ENCODE measurements at regions not wholly inside any gene's neighbourhood (a gene's known extent, or its start where the extent isn't known, plus 50 kb on each side); places are given as distances from the start of the nearest gene placed in this dataset.
"Not testable (repeated sequence)": the region's sequence is repeated elsewhere in the genome, so short reads cannot be mapped to it uniquely, and the experiment has no call there.

- no peak overlapping the region for H3K4me3 ChIP-seq (ENCODE audit: low read depth, low read length)
- TF ChIP-seq CTCF (conservative IDR thresholded peaks at IDR 0.05; ENCODE audit: low read depth, low read length): no peak
- DNase-seq (ENCODE audit: low read depth): no peak
These were observed 133.1 kb upstream of the FAM174A start for GRCh38 chr5:100402071-100402470.

GRCh38 chr5:100401149-100401548 is 134.0 kb upstream of the FAM174A start:
- no peak for TF ChIP-seq CTCF (conservative IDR thresholded peaks at IDR 0.05; ENCODE audit: low read depth, low read length)
- DNase-seq (ENCODE audit: low read depth): no peak
- H3K4me3 ChIP-seq (ENCODE audit: low read depth, low read length): no peak overlapping the region

GRCh38 chr5:100398815-100399214 is 136.4 kb upstream of the FAM174A start:
- not testable (repeated sequence) for DNase-seq (ENCODE audit: low read depth)

GRCh38 chr5:100379254-100379858 is 155.8 kb upstream of the FAM174A start:
- DNase-seq (ENCODE audit: low read depth); H3K4me3 ChIP-seq (ENCODE audit: low read depth, low read length): not testable (repeated sequence)

More at GRCh38 chr5:100398815-100399214, 136.4 kb upstream of the FAM174A start:
- not testable (repeated sequence) for H3K4me3 ChIP-seq (ENCODE audit: low read depth, low read length)

- peak; percentile 11 for DNase-seq (ENCODE audit: low read depth)
- not testable (repeated sequence) for H3K4me3 ChIP-seq (ENCODE audit: low read depth, low read length)
These were observed 170.3 kb upstream of the FAM174A start for GRCh38 chr5:100364757-100365478.

- not testable (repeated sequence) for H3K4me3 ChIP-seq (ENCODE audit: low read depth, low read length)
These were observed 170.8 kb upstream of the FAM174A start for GRCh38 chr5:100364343-100364742.

GRCh38 chr5:100359998-100360397 is 175.2 kb upstream of the FAM174A start:
- not testable (repeated sequence) for DNase-seq (ENCODE audit: low read depth); H3K4me3 ChIP-seq (ENCODE audit: low read depth, low read length)

More at GRCh38 chr5:100364343-100364742, 170.8 kb upstream of the FAM174A start:
- not testable (repeated sequence) for DNase-seq (ENCODE audit: low read depth)

GRCh38 chr5:100346269-100346668 is 188.9 kb upstream of the FAM174A start:
- DNase-seq (ENCODE audit: low read depth); H3K4me3 ChIP-seq (ENCODE audit: low read depth, low read length): not testable (repeated sequence)

GRCh38 chr5:100341485-100341884 is 193.7 kb upstream of the FAM174A start:
- not testable (repeated sequence) for H3K4me3 ChIP-seq (ENCODE audit: low read depth, low read length); DNase-seq (ENCODE audit: low read depth)

- no peak overlapping the region for H3K4me3 ChIP-seq (ENCODE audit: low read depth, low read length)
- DNase-seq (ENCODE audit: low read depth): no peak
- no peak for TF ChIP-seq CTCF (conservative IDR thresholded peaks at IDR 0.05; ENCODE audit: low read depth, low read length)
These were observed 212.7 kb upstream of the FAM174A start for GRCh38 chr5:100322483-100322882.

GRCh38 chr5:100319885-100320284 is 215.3 kb upstream of the FAM174A start:
- TF ChIP-seq CTCF (conservative IDR thresholded peaks at IDR 0.05; ENCODE audit: low read depth, low read length): no peak
- H3K4me3 ChIP-seq (ENCODE audit: low read depth, low read length): no peak overlapping the region
- no peak for DNase-seq (ENCODE audit: low read depth)
